ENCODE measurements at regions not wholly inside any gene's neighbourhood (a gene's known extent, or its start where the extent isn't known, plus 50 kb on each side); places are given as distances from the start of the nearest gene placed in this dataset.
A peak's percentile ranks its signal among the peaks of the same experiment; 100 is the strongest.

DNA sequence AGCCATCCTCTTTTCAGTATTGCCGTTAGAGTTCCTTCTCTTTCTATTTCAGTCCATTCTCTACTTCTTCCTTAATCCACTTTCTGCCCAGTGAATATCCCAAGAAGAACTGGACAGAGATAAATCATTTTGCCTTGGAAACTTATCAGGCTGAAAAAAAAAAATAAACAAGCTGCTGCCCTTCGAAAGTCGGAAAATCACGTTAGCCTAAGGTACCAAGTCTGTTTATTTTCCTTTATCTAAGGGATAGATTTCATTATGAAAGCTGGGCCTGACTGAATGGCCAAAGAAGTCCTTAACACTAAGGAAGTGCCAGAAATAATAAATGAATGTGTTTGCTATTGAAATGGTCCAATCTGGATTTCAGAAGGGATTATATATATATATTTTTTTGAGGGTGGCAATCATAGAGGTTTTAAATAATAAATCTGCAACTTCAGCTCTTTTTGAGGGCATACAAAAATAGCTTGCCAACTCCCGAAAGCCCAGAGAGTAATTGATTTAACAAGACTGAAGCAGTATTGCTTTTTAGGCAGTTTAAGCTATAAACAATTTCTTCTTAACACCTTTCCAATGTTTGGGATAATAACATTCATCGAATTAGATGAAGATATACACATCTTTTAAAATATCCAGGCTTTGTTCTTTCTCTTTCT, 127.0 kb upstream of the STMND1 start:
- no peak for DNase-seq (ENCODE audit: low spot score)

DNA sequence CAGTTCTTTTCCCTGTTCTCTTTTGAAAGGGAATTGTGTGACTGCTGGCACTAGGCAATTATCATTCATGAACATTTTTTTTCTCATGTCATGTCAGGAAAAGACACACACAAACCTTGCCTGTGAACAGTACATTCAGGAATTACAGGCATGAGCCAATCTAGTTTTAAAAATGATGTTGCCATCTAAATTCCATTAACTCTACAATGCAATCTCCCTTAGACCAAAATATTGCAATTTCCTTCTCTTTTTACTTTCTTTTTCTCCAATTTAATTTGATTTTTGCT, 127.5 kb upstream of the STMND1 start:
- DNase-seq (ENCODE audit: low spot score), result no peak

DNA sequence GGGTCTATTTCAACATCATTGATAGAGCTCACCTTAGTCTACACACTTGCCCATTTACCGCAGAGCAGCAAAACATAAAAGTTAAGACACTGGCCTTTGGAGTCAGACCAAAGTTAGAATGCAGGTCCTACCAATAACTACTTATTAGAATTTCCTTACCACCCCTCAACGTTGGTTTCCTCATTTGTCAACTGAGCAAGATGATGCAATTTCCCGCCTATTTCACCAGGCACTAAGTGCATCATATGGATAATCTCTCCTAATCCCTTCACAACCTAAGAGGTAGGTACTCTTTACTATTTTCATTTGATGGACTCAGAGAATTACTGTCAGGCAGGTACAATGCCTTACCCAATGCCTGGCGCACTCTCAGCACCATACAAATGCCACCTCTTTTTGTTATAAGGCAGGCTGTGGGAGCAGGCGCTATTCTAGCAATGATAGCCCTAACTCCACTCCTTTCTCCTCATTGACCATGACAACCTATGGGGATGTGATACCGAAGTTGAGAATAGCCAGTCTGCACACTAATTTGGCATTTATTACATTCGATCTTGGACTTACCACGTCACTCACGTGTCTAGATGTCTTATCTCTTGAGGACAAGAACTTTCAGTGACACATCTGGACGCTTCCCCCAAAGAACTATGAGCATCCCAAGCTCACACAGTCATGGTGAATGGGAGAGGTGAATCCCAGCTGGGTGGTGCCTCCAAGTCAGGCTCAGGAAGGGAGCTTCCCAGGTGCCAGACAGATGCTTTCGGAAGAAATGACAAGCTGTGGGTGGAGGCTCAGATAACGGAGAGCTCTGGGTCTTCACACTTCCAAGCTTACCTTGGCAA, 128.1 kb upstream of the STMND1 start:
- no peak for DNase-seq (ENCODE audit: low spot score)

DNA sequence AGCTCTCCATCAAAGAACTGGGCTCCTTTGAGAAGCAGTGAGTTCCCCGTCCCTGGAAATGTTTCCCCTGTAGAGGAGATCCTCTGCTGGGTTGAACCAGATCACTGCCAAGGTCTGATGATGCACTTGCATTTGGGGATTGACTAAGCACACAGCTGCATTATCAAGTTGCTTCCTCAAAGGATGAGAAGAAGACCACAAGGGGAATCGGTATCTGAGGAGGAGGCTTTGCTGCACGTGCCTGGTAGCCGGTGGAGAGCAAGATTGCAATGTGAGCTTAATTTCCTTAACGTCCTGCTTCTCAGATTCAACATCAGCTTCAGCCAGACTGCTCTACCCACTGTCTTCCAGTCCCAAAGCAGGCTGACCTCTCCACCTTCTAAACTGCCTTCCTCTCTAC, 128.8 kb upstream of the STMND1 start:
- no peak for DNase-seq (ENCODE audit: low spot score)

DNA sequence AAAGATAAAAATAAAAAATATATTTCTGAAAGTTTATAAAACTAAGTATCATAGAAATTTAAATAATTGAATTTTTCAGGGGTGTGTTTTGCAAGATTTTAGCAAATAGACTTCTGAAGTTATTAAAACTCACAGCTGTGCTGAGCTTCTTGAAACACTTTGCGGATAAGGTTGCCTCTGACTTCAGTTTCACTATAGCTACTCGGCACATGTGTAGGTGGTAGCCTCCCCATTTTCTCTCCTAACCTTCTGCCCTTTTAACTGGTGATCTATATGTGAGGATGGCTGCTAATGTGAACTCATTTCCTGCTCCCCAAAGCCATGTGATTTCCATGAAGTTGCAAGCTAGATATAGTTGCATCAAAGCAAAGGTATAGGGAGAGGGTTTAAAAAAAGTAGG, 129.3 kb upstream of the STMND1 start:
- no peak for DNase-seq (ENCODE audit: low spot score)

DNA sequence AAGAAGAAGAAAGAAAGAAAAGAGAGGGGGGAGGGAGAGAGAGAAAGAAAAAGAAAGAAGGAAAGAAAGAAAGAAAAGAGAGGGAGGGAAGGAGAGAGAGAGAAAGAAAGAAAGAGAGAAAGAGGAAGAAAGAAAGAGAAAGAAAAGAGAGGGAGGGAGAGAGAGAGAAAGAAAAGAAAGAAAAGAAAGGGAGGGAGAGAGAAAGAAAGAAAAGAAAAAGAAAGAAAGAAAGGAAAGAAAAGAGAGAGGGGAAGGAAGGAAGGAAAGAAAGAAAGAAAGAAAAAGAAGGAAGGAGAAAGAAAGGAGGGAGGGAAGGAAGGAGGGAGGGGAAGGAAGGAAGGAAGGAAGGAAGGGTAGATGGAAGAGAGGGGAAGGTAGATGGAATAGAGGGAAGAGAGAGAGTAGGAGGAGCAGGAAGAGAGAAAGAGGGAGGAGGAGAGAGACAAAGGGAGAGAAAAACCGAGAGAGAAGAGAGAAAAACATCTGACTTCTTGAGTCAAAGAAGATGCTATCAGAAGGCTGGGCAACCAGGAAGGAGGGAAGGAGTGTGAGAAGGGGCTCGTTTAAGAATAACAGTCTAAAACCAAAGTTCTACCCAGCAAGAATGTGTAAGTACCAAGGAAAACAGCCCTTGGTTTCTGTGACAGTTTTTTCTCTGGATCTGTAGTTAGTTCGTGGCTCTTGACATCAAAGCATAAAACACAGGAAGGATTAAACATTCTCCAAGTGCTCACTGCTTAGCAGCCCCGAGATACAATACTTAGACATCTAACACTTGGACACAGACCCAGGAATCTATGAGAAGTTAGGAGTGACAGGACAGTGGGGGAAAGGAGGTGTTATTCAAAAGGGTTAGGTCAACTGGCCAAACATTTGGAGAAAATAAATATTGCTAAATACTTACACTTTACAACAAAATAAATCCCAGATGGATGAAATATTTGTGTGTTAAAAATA, 131.9 kb upstream of the STMND1 start:
- DNase-seq (ENCODE audit: low spot score), result no peak

DNA sequence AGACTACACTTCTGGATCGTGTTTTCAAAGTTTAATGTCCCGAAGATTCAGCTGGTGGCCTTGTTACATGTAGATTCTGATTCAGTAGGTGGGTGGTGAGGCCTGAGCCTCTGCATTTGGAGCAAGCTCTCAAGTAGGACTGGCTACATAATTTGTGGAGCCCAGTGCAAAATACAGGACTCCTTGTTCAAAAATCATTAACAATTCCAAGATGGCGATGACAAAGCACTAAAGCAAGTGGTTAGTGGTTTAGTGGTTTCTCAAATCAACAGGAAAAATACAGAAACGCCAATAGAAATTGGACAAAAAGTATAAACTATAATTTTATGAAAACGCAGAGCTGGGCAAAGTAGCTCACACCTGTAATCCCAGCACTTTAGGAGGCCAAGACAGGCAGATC, 133.7 kb upstream of the STMND1 start:
- DNase-seq (ENCODE audit: low spot score), result no peak

DNA sequence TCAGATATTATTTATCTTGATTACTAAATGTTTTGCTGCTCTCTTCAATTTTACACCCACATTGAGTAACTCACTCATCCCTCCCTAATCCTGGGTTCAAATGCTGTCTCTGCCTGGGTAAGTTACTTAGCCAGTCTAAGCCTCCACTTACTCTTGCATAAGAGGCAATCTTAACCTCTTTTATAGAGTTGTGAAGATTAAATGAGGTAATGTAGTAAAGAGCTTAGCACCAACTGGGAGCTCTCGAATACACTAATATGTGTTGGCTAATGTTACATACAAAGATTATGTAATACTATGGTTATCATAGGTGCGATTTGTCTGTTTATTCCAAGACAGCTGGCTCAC, 134.4 kb upstream of the STMND1 start:
- DNase-seq (ENCODE audit: low spot score), result no peak

DNA sequence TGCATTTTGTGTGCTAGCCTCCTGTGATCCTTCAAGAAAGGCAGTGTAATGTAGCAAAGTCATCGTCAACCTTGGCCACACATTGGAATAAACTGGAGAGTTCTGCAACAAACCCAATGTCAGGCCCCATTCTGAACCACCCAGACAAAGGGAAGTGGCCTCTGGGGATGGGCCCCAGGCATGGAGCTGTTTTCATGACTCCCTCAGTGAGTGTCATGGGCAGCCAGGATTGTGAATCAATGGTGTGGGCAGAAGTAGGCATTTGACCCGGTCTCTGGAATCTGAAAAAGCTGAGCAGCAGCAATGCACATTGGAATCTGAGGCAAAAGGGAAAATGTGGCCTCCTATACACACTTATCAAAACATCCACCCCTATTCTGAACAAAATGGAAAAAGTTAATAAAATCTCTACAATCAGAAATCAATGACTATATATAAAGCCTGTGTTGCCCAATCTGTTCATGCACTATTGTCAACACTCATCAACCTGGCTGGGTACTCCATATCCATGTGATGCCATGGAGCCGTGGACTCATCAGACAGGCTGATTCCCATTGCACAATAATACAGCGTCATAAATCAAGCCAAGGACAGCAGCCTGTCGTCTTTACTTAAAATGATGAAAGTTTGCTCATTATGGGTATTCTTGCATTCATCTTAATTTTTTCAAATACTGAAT, 134.9 kb upstream of the STMND1 start:
- no peak for DNase-seq (ENCODE audit: low spot score)

DNA sequence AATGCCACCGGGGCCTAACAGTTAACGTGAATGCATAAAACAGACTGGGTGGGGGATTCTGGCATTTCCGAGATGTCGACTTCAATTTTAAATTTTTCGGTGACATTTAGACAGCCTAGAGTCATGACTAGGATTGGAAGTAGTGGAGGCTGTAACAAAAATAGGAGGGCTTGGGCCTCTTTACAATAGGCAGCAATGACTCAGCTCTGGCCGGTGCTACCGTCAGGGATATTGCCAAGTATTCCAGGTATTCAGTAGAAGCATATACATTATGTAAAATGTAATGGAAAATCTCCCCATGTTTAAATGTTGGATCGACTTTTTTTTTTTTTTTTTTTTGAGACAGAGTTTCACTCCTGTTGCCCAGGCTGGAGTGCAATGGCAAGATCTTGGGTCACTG, 136.2 kb upstream of the STMND1 start:
- no peak for DNase-seq (ENCODE audit: low spot score)

DNA sequence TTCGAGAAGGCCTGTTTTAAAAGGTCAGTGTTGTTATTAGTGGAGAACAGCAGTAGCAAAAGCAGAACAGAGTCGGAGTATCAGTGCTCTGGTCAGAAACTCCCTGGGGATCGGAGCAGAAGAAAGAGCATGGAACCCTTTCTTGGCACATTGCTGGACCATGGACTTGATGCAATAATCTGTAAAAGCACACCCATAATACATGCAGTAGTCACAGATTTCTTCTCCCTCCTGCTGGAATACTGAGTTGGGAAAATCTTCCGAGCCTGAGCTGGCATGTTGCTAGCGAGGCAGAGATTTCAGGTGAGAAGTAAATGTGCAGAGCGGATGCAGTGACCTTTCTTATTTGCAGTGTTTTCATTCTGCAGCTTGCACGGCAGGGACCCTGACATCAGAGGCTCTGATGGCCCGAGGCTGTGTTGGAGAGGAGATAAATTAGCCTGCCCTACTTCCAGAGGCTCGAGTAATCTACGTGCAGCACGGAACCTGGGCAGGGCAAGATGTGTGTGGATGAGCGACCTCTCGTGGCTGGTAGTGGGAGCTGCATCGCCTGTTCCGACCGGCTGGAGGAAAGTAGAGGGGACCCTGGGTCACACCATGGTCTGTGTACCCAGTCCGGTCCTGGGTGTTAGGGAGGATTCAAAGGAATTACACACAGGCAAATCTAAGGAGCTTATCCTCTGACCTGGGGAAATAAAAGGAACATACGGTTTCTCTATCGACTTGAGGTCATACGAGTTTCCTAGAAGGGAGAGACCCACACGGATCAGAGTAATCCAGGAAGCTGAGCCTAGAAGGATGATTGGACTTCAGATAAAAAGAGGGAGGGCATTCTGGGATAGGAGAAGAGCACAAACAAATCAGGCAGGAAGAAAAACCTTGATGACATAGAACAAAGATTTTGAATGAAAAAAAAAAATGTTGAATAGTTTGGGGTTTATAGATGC, 137.0 kb upstream of the STMND1 start:
- peak; percentile 20 for DNase-seq (ENCODE audit: low spot score)

DNA sequence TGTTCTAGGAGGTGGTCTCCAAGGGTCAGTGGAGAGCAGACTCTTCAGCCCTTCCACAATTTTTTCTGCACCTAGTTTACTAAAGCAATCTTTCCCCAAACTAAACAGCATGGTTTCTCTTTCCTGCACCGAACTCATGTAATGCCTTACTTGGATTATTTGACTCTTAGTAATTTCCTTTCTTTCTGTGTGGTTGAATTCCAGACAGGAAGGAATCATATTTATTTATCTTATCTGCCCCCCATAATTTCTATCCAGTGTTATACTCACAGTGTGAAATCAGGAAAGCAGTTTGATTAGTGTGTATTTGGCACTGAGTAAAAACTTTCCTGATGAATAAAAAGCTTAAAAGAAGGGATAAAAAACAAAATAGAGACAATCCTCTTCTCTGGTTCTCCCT, 140.3 kb upstream of the STMND1 start:
- DNase-seq (ENCODE audit: low spot score), result no peak

DNA sequence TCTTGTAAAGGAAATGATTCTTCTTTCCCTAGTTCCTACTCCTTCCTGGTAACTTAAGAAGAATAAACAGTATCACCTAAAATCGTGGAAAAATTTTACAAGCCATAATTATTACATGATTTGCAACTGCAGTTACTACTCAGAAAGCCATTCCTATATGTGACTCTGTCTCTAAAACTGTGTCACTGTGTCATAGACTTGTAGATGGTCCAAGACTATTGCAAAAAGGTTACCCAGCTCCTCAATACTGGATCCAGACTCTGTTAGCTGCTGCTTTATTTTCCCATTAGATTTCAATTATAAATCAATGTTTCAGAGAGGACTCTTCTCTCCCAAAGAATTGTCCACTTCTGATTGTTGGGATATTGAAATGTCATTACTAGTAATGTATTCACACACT, 142.1 kb upstream of the STMND1 start:
- DNase-seq (ENCODE audit: low spot score), result no peak

DNA sequence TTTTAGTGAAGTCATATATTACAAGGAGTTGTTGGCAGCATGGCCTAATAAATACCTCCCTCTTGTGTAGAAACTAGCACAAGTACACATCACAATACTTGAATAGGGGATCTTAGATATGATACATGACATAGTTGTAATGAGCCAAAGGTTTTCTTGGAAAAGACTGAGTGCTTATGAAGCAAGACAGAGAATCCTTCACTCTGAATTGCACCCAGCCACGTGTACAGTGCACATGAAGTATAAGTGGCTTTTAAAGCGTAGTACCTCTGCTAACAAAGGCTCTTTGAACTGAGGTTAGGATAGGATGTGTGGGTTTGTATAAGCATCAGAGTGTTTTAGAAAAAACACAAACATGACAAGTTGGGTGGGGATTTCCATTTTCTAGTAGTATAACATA, 145.5 kb upstream of the STMND1 start:
- no peak for DNase-seq (ENCODE audit: low spot score)

DNA sequence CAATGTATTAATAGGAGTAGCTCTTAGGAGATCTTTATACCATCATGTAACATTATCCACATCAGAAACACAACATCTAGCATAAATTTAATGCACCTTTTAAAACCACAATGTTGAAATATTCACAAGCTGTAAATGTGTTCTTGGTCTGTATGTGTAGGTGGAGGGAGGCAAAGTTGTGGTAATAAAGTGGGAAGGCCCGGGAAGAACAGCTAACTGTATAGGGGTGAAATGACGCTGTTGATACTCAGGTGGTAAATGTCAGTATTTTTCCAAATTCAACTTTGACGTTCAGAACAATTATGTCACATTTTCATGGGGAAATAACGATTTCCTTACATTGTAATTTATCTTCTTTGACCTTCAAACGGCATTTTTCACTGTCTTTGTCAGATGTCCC, 146.0 kb upstream of the STMND1 start:
- no peak for DNase-seq (ENCODE audit: low spot score)

DNA sequence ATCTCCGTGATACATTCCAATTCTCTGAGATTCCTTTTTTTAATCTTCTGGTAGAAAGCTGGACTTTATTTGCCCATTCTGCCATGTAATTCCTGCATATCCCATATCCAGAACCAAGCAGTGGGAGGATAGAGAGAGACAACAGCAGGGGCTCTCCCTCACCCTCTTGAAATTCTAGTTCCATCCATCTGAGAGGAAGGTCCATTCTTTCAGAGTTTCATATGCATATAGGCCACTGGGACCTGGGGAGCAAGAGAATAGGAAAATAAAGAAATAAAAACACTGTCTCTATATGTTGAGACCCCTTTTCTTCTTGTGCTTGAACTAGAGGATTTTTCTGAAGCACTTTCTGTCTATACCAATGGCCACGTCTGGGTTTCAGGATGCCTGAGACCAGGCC, 147.9 kb upstream of the STMND1 start:
- no peak for DNase-seq (ENCODE audit: low spot score)

DNA sequence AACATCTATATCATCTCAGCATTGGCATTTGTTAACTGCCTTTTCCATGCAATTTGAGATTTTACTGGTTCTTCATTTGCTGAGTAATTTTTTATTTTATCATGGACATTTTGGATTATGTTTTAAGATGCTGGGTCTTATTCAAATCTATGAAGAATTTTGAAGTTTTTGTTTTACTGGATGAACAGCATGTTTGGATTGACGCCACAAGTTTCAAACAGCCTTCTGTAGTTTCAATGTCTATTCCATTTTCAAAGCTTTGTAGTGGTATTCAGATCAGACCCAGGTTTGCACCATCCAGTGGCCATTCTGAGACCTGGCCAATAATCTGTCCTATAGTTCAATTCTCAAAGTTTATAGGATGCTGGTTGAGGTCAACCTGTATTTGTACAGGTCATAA, 148.4 kb upstream of the STMND1 start:
- no peak for DNase-seq (ENCODE audit: low spot score)

DNA sequence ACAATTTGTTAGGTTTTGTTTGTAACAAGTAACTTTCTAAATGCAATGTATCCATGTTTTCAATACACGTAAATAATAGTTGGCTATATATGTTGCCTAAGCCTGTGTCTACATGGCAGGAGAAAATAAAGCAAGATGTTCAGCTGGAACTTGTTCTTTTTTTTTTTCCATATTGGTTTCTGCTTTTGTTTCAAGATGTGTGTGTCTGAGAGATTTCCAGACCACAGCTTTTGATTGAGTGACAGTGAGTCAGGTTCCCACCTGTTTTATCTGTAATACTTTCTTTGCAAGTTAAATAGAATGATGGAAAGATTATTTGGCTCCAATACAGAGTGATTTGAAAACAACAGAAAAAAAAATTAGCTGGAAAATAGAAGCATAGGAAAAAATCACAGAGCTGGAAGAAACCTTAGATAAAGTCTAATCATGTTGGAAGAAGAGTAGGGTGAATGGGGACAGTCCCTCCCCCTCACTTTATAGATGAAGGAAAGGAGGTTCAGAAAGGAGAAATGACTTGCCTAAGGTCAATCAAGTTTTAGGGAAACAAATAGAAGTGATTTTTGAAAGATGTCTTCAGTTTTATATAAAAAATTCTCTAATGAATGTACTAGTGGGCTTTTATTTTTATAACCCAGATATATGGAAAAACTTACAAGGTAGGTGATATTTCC, 150.9 kb upstream of the STMND1 start:
- no peak for DNase-seq (ENCODE audit: low spot score)

DNA sequence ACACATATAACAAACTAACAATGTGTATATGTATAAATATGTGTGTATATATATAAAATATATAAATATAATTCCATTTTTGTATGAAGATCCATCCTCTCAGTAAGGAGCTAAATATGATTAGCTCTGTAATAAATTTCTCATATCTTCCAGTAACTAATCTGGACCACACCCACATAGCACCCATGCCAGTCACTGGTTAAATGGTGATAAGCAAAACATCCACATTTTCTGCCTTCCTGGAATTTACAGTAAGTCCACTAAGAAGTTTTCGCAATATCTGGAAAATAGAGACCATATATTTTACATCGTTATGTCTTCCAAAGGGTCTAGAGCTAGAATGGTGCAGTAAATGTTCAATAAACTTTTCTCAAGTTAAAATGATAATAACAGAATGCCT, 151.5 kb upstream of the STMND1 start:
- peak; percentile 15 for DNase-seq (ENCODE audit: low spot score)

DNA sequence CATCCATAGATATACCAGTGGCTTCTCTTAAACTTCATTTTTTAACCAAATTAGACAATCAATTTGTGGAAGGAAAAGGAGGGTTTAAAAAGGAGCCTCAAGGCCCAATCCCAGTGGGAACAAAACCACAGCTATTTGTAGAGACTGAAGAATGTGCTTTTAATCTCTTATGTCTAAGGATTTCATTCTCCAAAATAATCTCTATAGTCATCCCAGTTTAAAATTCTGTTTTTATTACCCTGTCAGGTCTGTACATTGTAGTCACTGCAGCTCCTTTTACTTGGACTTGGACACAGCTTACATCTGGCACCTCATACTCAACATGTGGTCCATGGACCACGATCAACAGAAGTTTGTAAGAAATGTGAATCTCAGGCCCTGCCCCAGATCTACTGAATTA, 152.1 kb upstream of the STMND1 start:
- DNase-seq (ENCODE audit: low spot score), result no peak

DNA sequence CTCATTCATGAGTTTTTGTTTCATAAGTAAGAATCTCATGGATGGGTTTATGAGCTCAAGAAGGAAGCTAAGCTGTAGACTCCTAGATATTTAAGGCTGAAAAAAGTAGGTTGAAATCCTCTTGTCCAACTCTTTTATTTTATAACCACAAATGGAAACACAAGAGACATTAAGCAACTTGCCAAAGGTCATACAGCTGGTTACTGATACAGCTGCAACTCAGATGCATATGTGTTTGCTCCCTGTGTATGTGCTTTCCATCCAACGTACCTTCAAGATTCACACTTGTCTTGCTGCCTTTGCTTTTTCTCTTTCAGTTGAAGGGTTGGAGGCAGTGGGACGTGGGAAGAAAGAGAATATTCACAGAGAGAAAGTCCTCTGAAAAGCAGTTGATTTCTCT, 153.5 kb upstream of the STMND1 start:
- DNase-seq (ENCODE audit: low spot score), result no peak

Data from hematopoietic multipotent progenitor cell treated with erythropoietin and hydrocortisone succinate and interleukin-3 and kit ligand, for 15 days (in vitro differentiated cells).